K562 (cell line): ENCODE measurements at regions not wholly inside any gene's neighbourhood (a gene's known extent, or its start where the extent isn't known, plus 50 kb on each side); places are given as distances from the start of the nearest gene placed in this dataset.

Source experiments
- BCL6 ChIP-seq: fragments of 250-450 bp; sonication (Bioruptor Pico); IDR thresholded peaks from 2 replicates; pipeline ENCODE4 v1.4.0; 2020
- CBX5 ChIP-seq: IDR thresholded peaks from 2 replicates; pipeline ENCODE4 v1.6.1; 2014; ENCODE audit warnings: low read depth, borderline replicate concordance
- MYBL2 ChIP-seq, 2 experiments: fragments of 450-650 bp in 1 of 2; sonication (generic) in 1 of 2; formaldehyde crosslinking in 1 of 2; IDR thresholded peaks; 2 replicates each; pipeline versions ENCODE4 v1.6.1 to v1.8.1; 2017 to 2022; ENCODE audit warnings: borderline replicate concordance in 1 of 2, inconsistent platforms in 1 of 2, low read depth in 1 of 2, mild to moderate bottlenecking in 1 of 2, missing genetic modification reagents in 1 of 2, moderate library complexity in 1 of 2
- POLR2AphosphoS5 ChIP-seq: IDR thresholded peaks from 2 replicates; pipeline ENCODE4 v1.6.1; 2011; ENCODE audit warnings: mild to moderate bottlenecking, low read depth, low read length, moderate library complexity; ENCODE audit not compliant: control insufficient read depth, insufficient read depth
- RBFOX2 ChIP-seq: fragments of 200-400 bp; formaldehyde crosslinking; IDR thresholded peaks from 2 replicates; pipeline ENCODE4 v1.6.1; 2017; ENCODE audit warnings: low read depth, mild to moderate bottlenecking, low read length, moderate library complexity
- SIX5 ChIP-seq, 2 experiments: IDR thresholded peaks; 2 replicates each; pipeline ENCODE4 v1.6.1; 2011; ENCODE audit warnings: low read length in 2 of 2, borderline replicate concordance in 1 of 2, low read depth in 1 of 2, mild to moderate bottlenecking in 1 of 2, moderate library complexity in 1 of 2; ENCODE audit not compliant: insufficient read depth in 1 of 2
- TAF1 ChIP-seq: IDR thresholded peaks from 2 replicates; pipeline ENCODE4 v1.6.1; 2011; ENCODE audit warnings: mild to moderate bottlenecking, low read length, moderate library complexity; ENCODE audit not compliant: insufficient read depth, control insufficient read depth, severe bottlenecking; ENCODE audit errors: extremely low read depth
- TAF7 ChIP-seq: fragments of 450-650 bp; IDR thresholded peaks from 2 replicates; pipeline ENCODE4 v1.6.1; 2016; ENCODE audit warnings: missing genetic modification characterization, missing compliant biosample characterization
- U2AF2 ChIP-seq: fragments of 200-400 bp; formaldehyde crosslinking; optimal IDR thresholded peaks from 2 replicates; pipeline ENCODE3; 2017; ENCODE audit warnings: low read depth, mild to moderate bottlenecking, low read length
- ZNF778 ChIP-seq: fragments of 450-650 bp; formaldehyde crosslinking; IDR thresholded peaks from 2 replicates; pipeline ENCODE4 v1.4.0; 2020; ENCODE audit warnings: mild to moderate bottlenecking, moderate library complexity
- TF ChIP-seq, protein P1 (sequence below): fragments of 150-350 bp; conservative IDR thresholded peaks from 2 replicates; pipeline ENCODE4 v1.6.1; 2014; ENCODE audit warnings: low read length
- TF ChIP-seq, protein P2 (sequence below), 3 experiments: IDR thresholded peaks in 2 of 3; conservative IDR thresholded peaks in 1 of 3; 2 replicates each; pipeline ENCODE4 v1.5.1; 2011 to 2012; ENCODE audit warnings: low read length in 3 of 3, mild to moderate bottlenecking in 3 of 3, control low read depth in 2 of 3, improper control_type of control experiment in 1 of 3, inconsistent platforms in 1 of 3, low read depth in 1 of 3, mixed read lengths in 1 of 3, moderate library complexity in 1 of 3; ENCODE audit not compliant: insufficient read depth in 2 of 3
- TF ChIP-seq, protein P3 (sequence below): fragments of 450-650 bp; conservative IDR thresholded peaks from 2 replicates; pipeline ENCODE4 v1.6.1; 2016; ENCODE audit warnings: missing genetic modification characterization, low read depth, mild to moderate bottlenecking, missing compliant biosample characterization, moderate library complexity

DNA sequence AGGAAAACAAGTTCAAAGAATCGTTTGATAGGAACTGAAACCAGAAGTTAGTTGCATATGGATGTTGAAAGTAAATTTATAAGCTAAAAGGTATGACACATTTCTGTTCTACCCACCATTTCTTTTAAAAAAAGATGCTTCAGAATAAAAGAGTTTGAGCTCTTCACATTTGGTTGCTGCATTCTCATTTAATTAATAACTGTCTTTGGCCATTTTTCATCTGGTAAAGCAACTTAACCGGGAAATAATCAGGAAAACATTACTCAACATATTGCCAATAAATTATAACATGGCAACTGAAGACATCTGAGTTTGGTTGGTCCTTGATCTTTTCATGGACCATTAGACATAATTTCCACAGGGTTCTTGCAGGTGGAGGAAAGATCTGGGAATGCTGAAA is 180.2 kb upstream of the TWIST2 start:
- TF ChIP-seq RBFOX2 (no peak), ZNF778 (no peak), U2AF2 (no peak), POLR2AphosphoS5 (no peak), MYBL2 (IDR thresholded peaks at IDR 0.05; ENCODE audit: low read depth) (no peak), MYBL2 (CRISPR knock-in tag; IDR thresholded peaks at IDR 0.05; ENCODE audit: borderline replicate concordance) (no peak), BCL6 (CRISPR knock-in tag) (no peak), CBX5 (no peak), TAF7 (tag) (no peak), TAF1 (no peak), SIX5 (IDR thresholded peaks at IDR 0.05; ENCODE audit: borderline replicate concordance in 1 of 2, insufficient read depth in 1 of 2, low read depth in 1 of 2, low read length in 2 of 2) (no peak)
- TF ChIP-seq, protein P1, sequence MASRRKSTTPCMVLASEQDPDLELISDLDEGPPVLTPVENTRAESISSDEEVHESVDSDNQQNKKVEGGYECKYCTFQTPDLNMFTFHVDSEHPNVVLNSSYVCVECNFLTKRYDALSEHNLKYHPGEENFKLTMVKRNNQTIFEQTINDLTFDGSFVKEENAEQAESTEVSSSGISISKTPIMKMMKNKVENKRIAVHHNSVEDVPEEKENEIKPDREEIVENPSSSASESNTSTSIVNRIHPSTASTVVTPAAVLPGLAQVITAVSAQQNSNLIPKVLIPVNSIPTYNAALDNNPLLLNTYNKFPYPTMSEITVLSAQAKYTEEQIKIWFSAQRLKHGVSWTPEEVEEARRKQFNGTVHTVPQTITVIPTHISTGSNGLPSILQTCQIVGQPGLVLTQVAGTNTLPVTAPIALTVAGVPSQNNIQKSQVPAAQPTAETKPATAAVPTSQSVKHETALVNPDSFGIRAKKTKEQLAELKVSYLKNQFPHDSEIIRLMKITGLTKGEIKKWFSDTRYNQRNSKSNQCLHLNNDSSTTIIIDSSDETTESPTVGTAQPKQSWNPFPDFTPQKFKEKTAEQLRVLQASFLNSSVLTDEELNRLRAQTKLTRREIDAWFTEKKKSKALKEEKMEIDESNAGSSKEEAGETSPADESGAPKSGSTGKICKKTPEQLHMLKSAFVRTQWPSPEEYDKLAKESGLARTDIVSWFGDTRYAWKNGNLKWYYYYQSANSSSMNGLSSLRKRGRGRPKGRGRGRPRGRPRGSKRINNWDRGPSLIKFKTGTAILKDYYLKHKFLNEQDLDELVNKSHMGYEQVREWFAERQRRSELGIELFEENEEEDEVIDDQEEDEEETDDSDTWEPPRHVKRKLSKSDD = no peak
- TF ChIP-seq, protein P2, sequence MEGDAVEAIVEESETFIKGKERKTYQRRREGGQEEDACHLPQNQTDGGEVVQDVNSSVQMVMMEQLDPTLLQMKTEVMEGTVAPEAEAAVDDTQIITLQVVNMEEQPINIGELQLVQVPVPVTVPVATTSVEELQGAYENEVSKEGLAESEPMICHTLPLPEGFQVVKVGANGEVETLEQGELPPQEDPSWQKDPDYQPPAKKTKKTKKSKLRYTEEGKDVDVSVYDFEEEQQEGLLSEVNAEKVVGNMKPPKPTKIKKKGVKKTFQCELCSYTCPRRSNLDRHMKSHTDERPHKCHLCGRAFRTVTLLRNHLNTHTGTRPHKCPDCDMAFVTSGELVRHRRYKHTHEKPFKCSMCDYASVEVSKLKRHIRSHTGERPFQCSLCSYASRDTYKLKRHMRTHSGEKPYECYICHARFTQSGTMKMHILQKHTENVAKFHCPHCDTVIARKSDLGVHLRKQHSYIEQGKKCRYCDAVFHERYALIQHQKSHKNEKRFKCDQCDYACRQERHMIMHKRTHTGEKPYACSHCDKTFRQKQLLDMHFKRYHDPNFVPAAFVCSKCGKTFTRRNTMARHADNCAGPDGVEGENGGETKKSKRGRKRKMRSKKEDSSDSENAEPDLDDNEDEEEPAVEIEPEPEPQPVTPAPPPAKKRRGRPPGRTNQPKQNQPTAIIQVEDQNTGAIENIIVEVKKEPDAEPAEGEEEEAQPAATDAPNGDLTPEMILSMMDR (IDR thresholded peaks at IDR 0.05 in 2 of 3, conservative IDR thresholded peaks at IDR 0.05 in 1 of 3; ENCODE audit: insufficient read depth in 2 of 3, low read depth in 1 of 3, low read length in 3 of 3) = no peak
- TF ChIP-seq, protein P3, sequence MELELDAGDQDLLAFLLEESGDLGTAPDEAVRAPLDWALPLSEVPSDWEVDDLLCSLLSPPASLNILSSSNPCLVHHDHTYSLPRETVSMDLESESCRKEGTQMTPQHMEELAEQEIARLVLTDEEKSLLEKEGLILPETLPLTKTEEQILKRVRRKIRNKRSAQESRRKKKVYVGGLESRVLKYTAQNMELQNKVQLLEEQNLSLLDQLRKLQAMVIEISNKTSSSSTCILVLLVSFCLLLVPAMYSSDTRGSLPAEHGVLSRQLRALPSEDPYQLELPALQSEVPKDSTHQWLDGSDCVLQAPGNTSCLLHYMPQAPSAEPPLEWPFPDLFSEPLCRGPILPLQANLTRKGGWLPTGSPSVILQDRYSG = no peak
